NCI-H226 (cell line): ENCODE measurements at regions not wholly inside any gene's neighbourhood (a gene's known extent, or its start where the extent isn't known, plus 50 kb on each side); places are given as distances from the start of the nearest gene placed in this dataset.

Experiments used
- DNase-seq: peaks from one replicate; pipeline ENCODE4 v3.0.0-alpha.2; 2015

DNA sequence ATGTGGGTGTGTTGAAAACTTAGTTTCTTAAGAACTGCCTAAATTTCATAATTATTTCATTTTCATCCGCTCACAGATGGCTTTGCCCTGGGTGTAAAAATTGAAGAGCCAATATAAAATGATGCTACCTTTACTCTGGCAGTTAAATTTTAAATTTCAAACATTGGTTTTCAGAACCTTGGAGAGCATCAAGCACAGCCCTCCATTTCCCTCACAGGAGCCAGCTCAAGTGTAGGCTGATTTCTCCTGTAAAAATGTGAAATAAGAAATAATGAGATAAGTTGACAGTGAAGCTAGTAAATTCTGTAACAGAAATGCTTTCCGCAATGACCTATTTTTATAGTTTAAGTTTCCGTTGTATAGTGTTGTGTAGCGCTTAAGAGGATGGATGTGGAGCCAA is 53.9 kb upstream of the AKT3 start:
- no peak for DNase-seq

DNA sequence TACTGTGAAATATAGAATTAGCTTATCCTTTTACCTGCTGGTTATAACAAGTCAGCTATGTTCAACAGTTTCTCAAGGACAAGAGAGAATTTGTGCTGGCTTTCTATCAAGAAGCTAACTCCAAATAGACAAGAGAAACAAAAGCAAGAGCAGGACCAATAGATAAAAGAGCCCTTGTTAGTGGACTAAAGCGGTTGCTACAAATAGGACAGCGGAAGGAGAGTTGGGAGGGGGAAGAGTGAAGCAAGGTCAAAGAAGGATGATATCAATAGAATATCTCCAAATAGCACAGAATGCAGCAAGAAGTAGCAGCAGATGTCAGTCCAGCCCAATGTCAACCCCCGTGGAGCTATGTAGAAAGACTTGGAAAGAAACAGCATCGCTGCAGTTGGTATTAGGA is 53.0 kb upstream of the AKT3 start:
- DNase-seq: no peak

DNA sequence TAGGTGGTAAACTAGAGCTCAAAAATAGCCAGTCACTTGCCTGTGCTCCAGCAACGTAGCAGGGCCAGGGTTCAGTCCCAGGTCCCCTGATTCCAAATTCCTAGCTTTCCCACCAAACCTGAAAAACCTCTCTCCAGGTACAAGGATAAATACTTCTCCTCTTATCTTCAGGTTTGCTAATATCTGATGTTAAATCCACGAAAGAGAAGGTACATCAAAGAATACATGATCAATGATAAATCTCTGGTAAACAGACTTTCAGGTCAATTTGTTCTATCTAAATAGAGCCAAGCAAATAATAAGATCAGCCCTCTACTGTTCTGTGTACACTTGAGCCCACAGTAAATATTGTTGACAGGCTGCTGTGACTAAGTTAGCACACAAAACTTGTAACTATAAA is 52.1 kb upstream of the AKT3 start:
- DNase-seq: no peak
